ENCODE measurements at regions not wholly inside any gene's neighbourhood (a gene's known extent, or its start where the extent isn't known, plus 50 kb on each side); places are given as distances from the start of the nearest gene placed in this dataset.

- no peak for DNase-seq
These were observed 794.2 kb upstream of the LCORL start for GRCh38 chr4:18815779-18816173.

GRCh38 chr4:18815081-18815778, 793.7 kb upstream of the LCORL start:
- no peak for DNase-seq

GRCh38 chr4:18813771-18814170, 792.2 kb upstream of the LCORL start:
- no peak for DNase-seq

- no peak for DNase-seq
These were observed 791.5 kb upstream of the LCORL start for GRCh38 chr4:18813055-18813454.

GRCh38 chr4:18803781-18804180, 782.2 kb upstream of the LCORL start:
- DNase-seq = no peak

- DNase-seq = no peak
These were observed 776.6 kb upstream of the LCORL start for GRCh38 chr4:18798123-18798522.

GRCh38 chr4:18795794-18796193, 774.2 kb upstream of the LCORL start:
- no peak for DNase-seq

GRCh38 chr4:18777190-18777930, 755.8 kb upstream of the LCORL start:
- no peak for DNase-seq

- no peak for DNase-seq
These were observed 746.4 kb upstream of the LCORL start for GRCh38 chr4:18767921-18768320.

- no peak for DNase-seq
These were observed 735.1 kb upstream of the LCORL start for GRCh38 chr4:18756671-18757070.

GRCh38 chr4:18754180-18754579, 732.6 kb upstream of the LCORL start:
- DNase-seq = no peak

GRCh38 chr4:18751083-18751482, 729.5 kb upstream of the LCORL start:
- DNase-seq = no peak

GRCh38 chr4:18749391-18749790, 727.8 kb upstream of the LCORL start:
- no peak for DNase-seq

- DNase-seq = no peak
These were observed 715.0 kb upstream of the LCORL start for GRCh38 chr4:18736551-18736950.

- no peak for DNase-seq
These were observed 714.2 kb upstream of the LCORL start for GRCh38 chr4:18735740-18736268.

- DNase-seq = no peak
These were observed 712.9 kb upstream of the LCORL start for GRCh38 chr4:18734405-18734804.

GRCh38 chr4:18733961-18734360, 712.4 kb upstream of the LCORL start:
- no peak for DNase-seq

- DNase-seq = no peak
These were observed 701.2 kb upstream of the LCORL start for GRCh38 chr4:18722748-18723191.

- DNase-seq = no peak
These were observed 676.7 kb upstream of the LCORL start for GRCh38 chr4:18698119-18698883.

GRCh38 chr4:18695733-18696527, 674.4 kb upstream of the LCORL start:
- no peak for DNase-seq

GRCh38 chr4:18691431-18692200, 670.1 kb upstream of the LCORL start:
- no peak for DNase-seq
